ENCODE measurements at regions not wholly inside any gene's neighbourhood (a gene's known extent, or its start where the extent isn't known, plus 50 kb on each side); places are given as distances from the start of the nearest gene placed in this dataset.
"Not testable (repeated sequence)": the region's sequence is repeated elsewhere in the genome, so short reads cannot be mapped to it uniquely, and the experiment has no call there.

- WGBS: 78% methylated on average over 2 of the region's 2 CpGs
- intact Hi-C loops (cut with DNase I): no loop called here
- Histone ChIP-seq H3K4me1 (ENCODE audit: control insufficient read depth, insufficient read depth, low read length) (no peaks in the 10 kb centered on the region), H3K4me3 (ENCODE audit: low read length) (no peak overlapping the region), H3K27ac (ENCODE audit: low read length) (no peak overlapping the region), H3K27me3 (ENCODE audit: control insufficient read depth, insufficient read depth) (no peaks in the 10 kb centered on the region), H3K9me3 (ENCODE audit: control insufficient read depth, low read length) (no peaks in the 10 kb centered on the region)
- DNase-seq (no peak), ATAC-seq (no peak)
Observed at GRCh38 chr3:34884007-34884406, 755.3 kb upstream of the ARPP21 start.

GRCh38 chr3:34886443-34886842 is 752.9 kb upstream of the ARPP21 start:
- intact Hi-C loops (cut with DNase I): no loop called here
- no peak overlapping the region for H3K4me3 ChIP-seq (ENCODE audit: low read length)

GRCh38 chr3:34889641-34890040 is 749.7 kb upstream of the ARPP21 start:
- H3K27me3 ChIP-seq (ENCODE audit: control insufficient read depth, insufficient read depth): no peaks in the 10 kb centered on the region
- no peak overlapping the region for H3K4me3 ChIP-seq (ENCODE audit: low read length)
- ATAC-seq (peak in 1 of 2 donors; percentile 63), DNase-seq (no peak)
- intact Hi-C loops (cut with DNase I): no loop called here
- H3K9me3 ChIP-seq (ENCODE audit: control insufficient read depth, low read length): no peaks in the 10 kb centered on the region
- no peaks in the 10 kb centered on the region for H3K4me1 ChIP-seq (ENCODE audit: control insufficient read depth, insufficient read depth, low read length)
- no peak overlapping the region for H3K27ac ChIP-seq (ENCODE audit: low read length)
- WGBS: 74% methylated on average over 2 of the region's 2 CpGs

More at GRCh38 chr3:34886443-34886842, 752.9 kb upstream of the ARPP21 start:
- ATAC-seq (no peak), DNase-seq (no peak)
- H3K4me1 ChIP-seq (ENCODE audit: control insufficient read depth, insufficient read depth, low read length): no peaks in the 10 kb centered on the region
- no peaks in the 10 kb centered on the region for H3K27me3 ChIP-seq (ENCODE audit: control insufficient read depth, insufficient read depth)
- WGBS: 46% methylated on average over 4 of the region's 4 CpGs
- no peak overlapping the region for H3K27ac ChIP-seq (ENCODE audit: low read length)
- no peaks in the 10 kb centered on the region for H3K9me3 ChIP-seq (ENCODE audit: control insufficient read depth, low read length)

- H3K4me1 ChIP-seq (ENCODE audit: control insufficient read depth, insufficient read depth, low read length): no peaks in the 10 kb centered on the region
- ATAC-seq: no peak
- 95% methylated on average over 1 of the region's 1 CpG for WGBS
Observed at GRCh38 chr3:34890247-34890646, 749.1 kb upstream of the ARPP21 start.

GRCh38 chr3:34891941-34892340 is 747.4 kb upstream of the ARPP21 start:
- intact Hi-C loops (cut with DNase I): no loop called here
- ATAC-seq (no peak), DNase-seq (no peak)
- Histone ChIP-seq H3K27me3 (ENCODE audit: control insufficient read depth, insufficient read depth) (no peaks in the 10 kb centered on the region), H3K27ac (ENCODE audit: low read length) (no peak overlapping the region), H3K4me3 (ENCODE audit: low read length) (no peak overlapping the region), H3K4me1 (ENCODE audit: control insufficient read depth, insufficient read depth, low read length) (no peaks in the 10 kb centered on the region), H3K9me3 (ENCODE audit: control insufficient read depth, low read length) (no peaks in the 10 kb centered on the region)
- WGBS: 62% methylated on average over 3 of the region's 3 CpGs

More at GRCh38 chr3:34890247-34890646, 749.1 kb upstream of the ARPP21 start:
- Histone ChIP-seq H3K27me3 (ENCODE audit: control insufficient read depth, insufficient read depth) (no peaks in the 10 kb centered on the region), H3K27ac (ENCODE audit: low read length) (no peak overlapping the region), H3K9me3 (ENCODE audit: control insufficient read depth, low read length) (no peaks in the 10 kb centered on the region), H3K4me3 (ENCODE audit: low read length) (no peak overlapping the region)
- DNase-seq: no peak
- intact Hi-C loops (cut with DNase I): no loop called here

- ATAC-seq: no peak
Observed at GRCh38 chr3:34895841-34896240, 743.5 kb upstream of the ARPP21 start.

GRCh38 chr3:34909679-34910078 is 729.6 kb upstream of the ARPP21 start:
- H3K9me3 ChIP-seq (ENCODE audit: control insufficient read depth, low read length); DNase-seq; H3K27me3 ChIP-seq (ENCODE audit: control insufficient read depth, insufficient read depth); H3K4me3 ChIP-seq (ENCODE audit: low read length); intact Hi-C loops (cut with DNase I); H3K27ac ChIP-seq (ENCODE audit: low read length); H3K4me1 ChIP-seq (ENCODE audit: control insufficient read depth, insufficient read depth, low read length); ATAC-seq: not testable (repeated sequence)
- WGBS: 94% methylated on average over 4 of the region's 4 CpGs

More at GRCh38 chr3:34895841-34896240, 743.5 kb upstream of the ARPP21 start:
- no peak overlapping the region for H3K4me3 ChIP-seq (ENCODE audit: low read length)
- H3K4me1 ChIP-seq (ENCODE audit: control insufficient read depth, insufficient read depth, low read length): no peaks in the 10 kb centered on the region
- no peaks in the 10 kb centered on the region for H3K9me3 ChIP-seq (ENCODE audit: control insufficient read depth, low read length)
- intact Hi-C loops (cut with DNase I): no loop called here
- no peak overlapping the region for H3K27ac ChIP-seq (ENCODE audit: low read length)
- H3K27me3 ChIP-seq (ENCODE audit: control insufficient read depth, insufficient read depth): no peaks in the 10 kb centered on the region
- WGBS: 56% methylated on average over 1 of the region's 1 CpG
- no peak for DNase-seq

- no peak overlapping the region for H3K27ac ChIP-seq (ENCODE audit: low read length)
- ATAC-seq: no peak
- intact Hi-C loops (cut with DNase I): no loop called here
- H3K4me1 ChIP-seq (ENCODE audit: control insufficient read depth, insufficient read depth, low read length): no peaks in the 10 kb centered on the region
- DNase-seq: no peak
- H3K4me3 ChIP-seq (ENCODE audit: low read length): no peak overlapping the region
- no peaks in the 10 kb centered on the region for H3K27me3 ChIP-seq (ENCODE audit: control insufficient read depth, insufficient read depth)
- no peaks in the 10 kb centered on the region for H3K9me3 ChIP-seq (ENCODE audit: control insufficient read depth, low read length)
Observed at GRCh38 chr3:34919025-34919424, 720.3 kb upstream of the ARPP21 start.

- DNase-seq (no peak), ATAC-seq (no peak)
- Histone ChIP-seq H3K9me3 (ENCODE audit: control insufficient read depth, low read length) (no peaks in the 10 kb centered on the region), H3K27me3 (ENCODE audit: control insufficient read depth, insufficient read depth) (no peaks in the 10 kb centered on the region), H3K4me1 (ENCODE audit: control insufficient read depth, insufficient read depth, low read length) (no peaks in the 10 kb centered on the region), H3K27ac (ENCODE audit: low read length) (no peak overlapping the region), H3K4me3 (ENCODE audit: low read length) (no peak overlapping the region)
- intact Hi-C loops (cut with DNase I): no loop called here
Observed at GRCh38 chr3:34920806-34921205, 718.5 kb upstream of the ARPP21 start.

- ATAC-seq: no peak
- Histone ChIP-seq H3K27ac (ENCODE audit: low read length) (no peak overlapping the region), H3K4me3 (ENCODE audit: low read length) (no peak overlapping the region), H3K4me1 (ENCODE audit: control insufficient read depth, insufficient read depth, low read length) (no peaks in the 10 kb centered on the region), H3K27me3 (ENCODE audit: control insufficient read depth, insufficient read depth) (no peaks in the 10 kb centered on the region), H3K9me3 (ENCODE audit: control insufficient read depth, low read length) (no peaks in the 10 kb centered on the region)
- no peak for DNase-seq
- intact Hi-C loops (cut with DNase I): no loop called here
- WGBS: 91% methylated on average over 2 of the region's 2 CpGs
Observed at GRCh38 chr3:34924961-34925360, 714.4 kb upstream of the ARPP21 start.

GRCh38 chr3:34925851-34926250 is 713.5 kb upstream of the ARPP21 start:
- no peak for DNase-seq
- Histone ChIP-seq H3K4me3 (ENCODE audit: low read length) (no peak overlapping the region), H3K9me3 (ENCODE audit: control insufficient read depth, low read length) (no peaks in the 10 kb centered on the region), H3K27me3 (ENCODE audit: control insufficient read depth, insufficient read depth) (no peaks in the 10 kb centered on the region), H3K27ac (ENCODE audit: low read length) (no peak overlapping the region), H3K4me1 (ENCODE audit: control insufficient read depth, insufficient read depth, low read length) (no peaks in the 10 kb centered on the region)
- intact Hi-C loops (cut with DNase I): no loop called here
- 93% methylated on average over 1 of the region's 1 CpG for WGBS
- ATAC-seq: no peak

- H3K4me1 ChIP-seq (ENCODE audit: control insufficient read depth, insufficient read depth, low read length): no peaks in the 10 kb centered on the region
- H3K27ac ChIP-seq (ENCODE audit: low read length): no peak overlapping the region
- intact Hi-C loops (cut with DNase I): no loop called here
- no peak for ATAC-seq
- H3K27me3 ChIP-seq (ENCODE audit: control insufficient read depth, insufficient read depth): no peaks in the 10 kb centered on the region
- H3K9me3 ChIP-seq (ENCODE audit: control insufficient read depth, low read length): no peaks in the 10 kb centered on the region
- DNase-seq: no peak
- no peak overlapping the region for H3K4me3 ChIP-seq (ENCODE audit: low read length)
Observed at GRCh38 chr3:34929036-34929435, 710.3 kb upstream of the ARPP21 start.

Measured in right cardiac atrium (tissue), 5 donors.